T-cell (primary cell): ENCODE measurements at regions not wholly inside any gene's neighbourhood (a gene's known extent, or its start where the extent isn't known, plus 50 kb on each side); places are given as distances from the start of the nearest gene placed in this dataset.
"Not testable (repeated sequence)": the region's sequence is repeated elsewhere in the genome, so short reads cannot be mapped to it uniquely, and the experiment has no call there.

Source experiments
- ATAC-seq, 4 experiments: fragments of 200-7000 bp in 3 of 4; fragments of 150-1000 bp in 1 of 4; cut with Tn5 transposase; replicated peaks in 1 of 4; 1 replicate in 3 of 4; 2 replicates in 1 of 4; pipeline ENCODE4 v1.10.0; 2021; ENCODE audit warnings: moderate library complexity in 3 of 4, mild to moderate bottlenecking in 2 of 4, moderate number of reproducible peaks in 1 of 4
- CTCF ChIA-PET, 2 donors: fragments of 300-600 bp; sonication (Branson Sonifier 250); formaldehyde crosslinking; loops; one replicate each; lab custom pipeline; 2022; ENCODE audit warnings: antibody characterized with exemption in 2 of 2; lab: Charles Lee
- POLR2A ChIA-PET, 2 donors: fragments of 300-600 bp; sonication (Branson Sonifier 250); formaldehyde crosslinking; loops; one replicate each; lab custom pipeline; 2022; ENCODE audit warnings: antibody characterized with exemption in 2 of 2; lab: Charles Lee
- DNase-seq, 35 experiments: peaks; one replicate each; pipeline versions ENCODE4 v3.0.0 to v3.0.0-alpha.2; 2013 to 2023
- H3K27ac ChIP-seq: one replicate; pipeline ENCODE4 v1.5.1; 2013; ENCODE audit warnings: low read length
- H3K27me3 ChIP-seq, 2 experiments: replicated peaks in 1 of 2; 1 replicate in 1 of 2; 2 replicates in 1 of 2; pipeline versions ENCODE4 v1.6.1 to v1.7.0; 2013; ENCODE audit warnings: low read length in 1 of 2, mixed read lengths in 1 of 2; ENCODE audit not compliant: control insufficient read depth in 2 of 2, insufficient read depth in 2 of 2; ENCODE audit errors: extremely low read depth in 1 of 2
- H3K36me3 ChIP-seq, 2 donors: 1 replicate in 1 of 2; 2 replicates in 1 of 2; pipeline versions ENCODE4 v1.6.1 to v1.7.0; 2013; ENCODE audit warnings: low read length in 1 of 2; ENCODE audit not compliant: control insufficient read depth in 2 of 2, insufficient read depth in 1 of 2; ENCODE audit errors: extremely low read depth in 1 of 2
- H3K4me1 ChIP-seq, 2 experiments: 1 replicate in 1 of 2; 2 replicates in 1 of 2; pipeline versions ENCODE4 v1.6.1 to v1.7.0; 2013; ENCODE audit warnings: low read length in 2 of 2, mixed read lengths in 1 of 2; ENCODE audit not compliant: insufficient read depth in 2 of 2, control insufficient read depth in 1 of 2; ENCODE audit errors: extremely low read depth in 1 of 2
- H3K4me3 ChIP-seq, 2 donors: 1 replicate in 1 of 2; 2 replicates in 1 of 2; pipeline versions ENCODE4 v1.5.1 to v1.7.0; 2013; ENCODE audit warnings: mild to moderate bottlenecking in 2 of 2, low read length in 1 of 2, moderate library complexity in 1 of 2; ENCODE audit not compliant: control insufficient read depth in 1 of 2; ENCODE audit errors: extremely low read depth in 1 of 2
- H3K9me3 ChIP-seq: 2 replicates; pipeline ENCODE4 v1.7.0; 2013
- H3K27ac Mint-ChIP-seq, 2 donors: one replicate each; pipeline ENCODE4 v1.8.0; 2020 to 2021; ENCODE audit warnings: mild to moderate bottlenecking in 2 of 2, mixed read lengths in 2 of 2
- H3K27me3 Mint-ChIP-seq, 2 donors: one replicate each; pipeline ENCODE4 v1.8.0; 2021 to 2022; ENCODE audit warnings: mixed read lengths in 2 of 2
- H3K36me3 Mint-ChIP-seq: one replicate; pipeline ENCODE4 v1.8.0; 2021; ENCODE audit warnings: mixed read lengths
- H3K4me1 Mint-ChIP-seq, 3 donors: one replicate each; pipeline ENCODE4 v1.8.0; 2020 to 2022; ENCODE audit warnings: mixed read lengths in 3 of 3, mild to moderate bottlenecking in 1 of 3
- H3K4me3 Mint-ChIP-seq, 3 donors: one replicate each; pipeline ENCODE4 v1.8.0; 2020 to 2022; ENCODE audit warnings: mild to moderate bottlenecking in 3 of 3, mixed read lengths in 3 of 3, moderate library complexity in 3 of 3
- H3K9me3 Mint-ChIP-seq, 3 donors: one replicate each; pipeline ENCODE4 v1.8.0; 2020 to 2022; ENCODE audit warnings: mixed read lengths in 3 of 3
- WGBS: methylation state at CpG from one replicate; pipeline ENCODE4 v1.1.5; 2013; ENCODE audit warnings: missing lambda C conversion rate; ENCODE audit not compliant: insufficient coverage; 5-methylcytosine and 5-hydroxymethylcytosine counted together

- not testable (repeated sequence) for H3K9me3 Mint-ChIP-seq, H3K4me1 ChIP-seq, ATAC-seq
Measured at GRCh38 chr2:8254214-8254613, 427.6 kb upstream of the ID2 start.

GRCh38 chr2:8254791-8255447 is 426.9 kb upstream of the ID2 start:
- H3K27me3 ChIP-seq = no peaks in the 10 kb centered on the region
- H3K36me3 ChIP-seq = no peaks in the 10 kb centered on the region
- Mint-ChIP-seq H3K27ac (no peak overlapping the region), H3K4me3 (no peak overlapping the region), H3K4me1 (peaks cover 9 to 14% (median 13%) of the 10 kb centered on the region in 3 donors), H3K36me3 (no peaks in the 10 kb centered on the region), H3K27me3 (no peaks in the 10 kb centered on the region), H3K9me3 (peaks cover 0 to 7% (median 3%) of the 10 kb centered on the region in 3 donors)
- 100% methylated on average over 3 of the region's 7 CpGs for WGBS
- no peak overlapping the region for H3K27ac ChIP-seq
- DNase-seq (no peak), ATAC-seq (no peak)
- H3K4me1 ChIP-seq = peaks cover 0 to 3% of the 10 kb centered on the region in 2 experiments
- no peaks in the 10 kb centered on the region for H3K9me3 ChIP-seq
- ChIA-PET POLR2A (no interaction called here), CTCF (no interaction called here)
- no peak overlapping the region for H3K4me3 ChIP-seq

More at GRCh38 chr2:8254214-8254613, 427.6 kb upstream of the ID2 start:
- POLR2A ChIA-PET, CTCF ChIA-PET, H3K36me3 Mint-ChIP-seq, H3K27me3 Mint-ChIP-seq, DNase-seq, H3K27ac Mint-ChIP-seq, H3K9me3 ChIP-seq, H3K27ac ChIP-seq, H3K36me3 ChIP-seq, H3K4me3 Mint-ChIP-seq, H3K4me3 ChIP-seq, H3K27me3 ChIP-seq: not testable (repeated sequence)
- H3K4me1 Mint-ChIP-seq = peaks cover 9 to 14% (median 13%) of the 10 kb centered on the region in 3 donors

- Histone ChIP-seq H3K4me1 (peaks cover 0 to 3% of the 10 kb centered on the region in 2 experiments), H3K9me3 (no peaks in the 10 kb centered on the region), H3K4me3 (no peak overlapping the region), H3K27ac (no peak overlapping the region), H3K27me3 (no peaks in the 10 kb centered on the region), H3K36me3 (no peaks in the 10 kb centered on the region)
- POLR2A ChIA-PET = no interaction called here
- Mint-ChIP-seq H3K4me1 (peaks cover 9 to 14% (median 13%) of the 10 kb centered on the region in 3 donors), H3K27me3 (no peaks in the 10 kb centered on the region), H3K27ac (no peak overlapping the region), H3K36me3 (no peaks in the 10 kb centered on the region), H3K9me3 (peaks cover 0 to 5% (median under 1%) of the 10 kb centered on the region in 3 donors), H3K4me3 (no peak overlapping the region)
- no peak for ATAC-seq
- CTCF ChIA-PET = no interaction called here
- DNase-seq = no peak
- 100% methylated on average over 1 of the region's 1 CpG for WGBS
Measured at GRCh38 chr2:8255448-8255800, 426.4 kb upstream of the ID2 start.

DNA sequence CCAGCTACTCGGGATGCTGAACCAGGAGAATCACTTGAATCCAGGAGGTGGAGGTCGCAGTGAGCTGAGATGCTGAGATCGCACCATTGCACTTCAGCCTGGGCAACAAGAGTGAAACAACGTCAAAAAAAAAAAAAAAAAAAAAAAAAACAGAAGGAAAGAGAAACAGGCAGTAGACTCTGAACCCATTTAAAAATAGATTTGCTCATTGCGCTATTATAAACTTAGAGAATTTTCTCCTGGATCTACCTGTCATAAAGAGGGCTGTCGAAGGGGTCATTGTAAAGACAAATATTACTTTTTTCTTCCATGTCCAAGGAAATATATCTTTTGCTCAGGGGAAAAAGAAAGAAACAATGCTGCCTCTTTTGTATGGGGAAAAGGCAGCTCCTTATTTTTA is 425.0 kb upstream of the ID2 start:
- DNase-seq (no peak), ATAC-seq (no peak)
- no peak overlapping the region for H3K27ac ChIP-seq
- Mint-ChIP-seq H3K36me3 (no peaks in the 10 kb centered on the region), H3K27me3 (no peaks in the 10 kb centered on the region), H3K27ac (no peak overlapping the region), H3K4me1 (peaks cover 9 to 14% (median 13%) of the 10 kb centered on the region in 3 donors), H3K4me3 (no peak overlapping the region), H3K9me3 (no peaks in the 10 kb centered on the region)
- H3K36me3 ChIP-seq = no peaks in the 10 kb centered on the region
- ChIA-PET POLR2A (no interaction called here), CTCF (no interaction called here)
- no peaks in the 10 kb centered on the region for H3K9me3 ChIP-seq
- H3K27me3 ChIP-seq = no peaks in the 10 kb centered on the region
- 89% methylated on average over 4 of the region's 6 CpGs for WGBS
- H3K4me1 ChIP-seq = peaks cover 0 to 3% of the 10 kb centered on the region in 2 experiments
- H3K4me3 ChIP-seq = no peak overlapping the region

DNA sequence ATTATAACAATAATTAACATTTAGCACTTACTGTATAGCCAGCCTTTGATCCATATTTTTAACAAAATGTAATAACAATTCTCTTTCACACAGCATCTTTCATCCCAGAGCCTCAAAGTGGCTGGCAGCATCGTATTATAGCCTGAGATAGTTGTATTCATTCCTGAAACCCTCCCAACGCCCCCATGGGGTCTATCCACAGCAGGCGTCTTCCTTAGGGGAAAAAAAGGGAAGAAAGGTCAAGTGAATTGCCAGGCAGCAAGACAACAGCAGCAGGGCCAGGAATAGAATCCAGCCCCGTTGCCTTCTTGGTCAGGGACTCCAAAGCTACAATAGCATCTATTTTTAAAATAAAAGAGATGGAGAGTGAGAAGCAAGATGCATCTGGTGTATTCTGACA is 424.4 kb upstream of the ID2 start:
- Histone ChIP-seq H3K9me3 (no peaks in the 10 kb centered on the region), H3K27me3 (no peaks in the 10 kb centered on the region), H3K4me3 (no peak overlapping the region), H3K27ac (no peak overlapping the region), H3K36me3 (no peaks in the 10 kb centered on the region), H3K4me1 (peaks cover 0 to 3% of the 10 kb centered on the region in 2 experiments)
- no peak for DNase-seq
- no peak overlapping the region for H3K27ac Mint-ChIP-seq
- H3K4me1 Mint-ChIP-seq = peaks cover 9 to 14% (median 13%) of the 10 kb centered on the region in 3 donors
- H3K4me3 Mint-ChIP-seq = no peak overlapping the region
- POLR2A ChIA-PET = no interaction called here
- CTCF ChIA-PET = no interaction called here
- H3K36me3 Mint-ChIP-seq = no peaks in the 10 kb centered on the region
- H3K27me3 Mint-ChIP-seq = no peaks in the 10 kb centered on the region
- ATAC-seq = no peak
- WGBS = no CpG with 5 or more reads among the region's 4 CpGs
- no peaks in the 10 kb centered on the region for H3K9me3 Mint-ChIP-seq

DNA sequence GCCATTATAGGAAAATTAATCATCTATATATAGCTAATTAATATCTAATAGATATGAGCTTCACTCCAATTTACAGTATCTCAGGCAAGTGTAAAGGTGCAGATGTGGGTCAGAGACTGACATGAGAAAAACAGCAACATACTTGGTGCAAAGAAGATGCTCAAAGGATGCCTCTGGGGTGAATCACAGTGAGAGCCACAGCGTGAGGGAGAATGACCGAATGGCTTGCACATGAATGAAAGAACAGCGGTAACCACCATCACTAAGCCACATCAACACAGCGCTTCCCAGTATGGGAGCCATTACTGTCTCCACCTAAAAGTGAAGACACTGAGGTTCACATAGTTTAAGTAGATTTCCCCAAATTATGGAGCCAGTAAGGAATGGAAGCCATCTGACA is 423.4 kb upstream of the ID2 start:
- Histone ChIP-seq H3K36me3 (no peaks in the 10 kb centered on the region), H3K4me1 (peaks cover 0 to 3% of the 10 kb centered on the region in 2 experiments), H3K27me3 (no peaks in the 10 kb centered on the region), H3K27ac (no peak overlapping the region), H3K9me3 (no peaks in the 10 kb centered on the region), H3K4me3 (no peak overlapping the region)
- Mint-ChIP-seq H3K9me3 (no peaks in the 10 kb centered on the region), H3K36me3 (no peaks in the 10 kb centered on the region), H3K4me1 (peaks cover 9 to 12% (median 12%) of the 10 kb centered on the region in 3 donors), H3K27ac (no peak overlapping the region), H3K27me3 (no peaks in the 10 kb centered on the region), H3K4me3 (no peak overlapping the region)
- ATAC-seq (no peak), DNase-seq (no peak)
- WGBS = 100% methylated on average over 2 of the region's 4 CpGs
- ChIA-PET CTCF (no interaction called here), POLR2A (no interaction called here)
